ENCODE measurements at regions not wholly inside any gene's neighbourhood (a gene's known extent, or its start where the extent isn't known, plus 50 kb on each side); places are given as distances from the start of the nearest gene placed in this dataset.

GRCh38 chr11:95301474-95301873 lies 70.5 kb upstream of the SESN3 start:
- no peak for TF ChIP-seq RXRA (IDR thresholded peaks at IDR 0.05; ENCODE audit: borderline replicate concordance, low read depth)
- no peak for TF ChIP-seq USF2 (IDR thresholded peaks at IDR 0.05; ENCODE audit: borderline replicate concordance, low read depth, low read length)
- TF ChIP-seq RFX5 (IDR thresholded peaks at IDR 0.05; ENCODE audit: low read length): no peak
- no peak for TF ChIP-seq CTCF (IDR thresholded peaks at IDR 0.05)
- no peak for TF ChIP-seq USF1 (IDR thresholded peaks at IDR 0.05; ENCODE audit: borderline replicate concordance, low read depth)
- no peak for TF ChIP-seq NRF1 (IDR thresholded peaks at IDR 0.05; ENCODE audit: low read depth, low read length)
